Endothelial cell of umbilical vein (primary cell): ENCODE measurements at regions not wholly inside any gene's neighbourhood (a gene's known extent, or its start where the extent isn't known, plus 50 kb on each side); places are given as distances from the start of the nearest gene placed in this dataset.

ENCODE experiments used
- BruUV-seq: library from RNA; stranded (reverse); fragments of 400-500 nt; replicated peaks from 2 replicates; lab custom pipeline; 2021; lab: Mats Ljungman, UMichigan
- CTCF ChIA-PET: fragments of 300-600, 350-600 bp; sonication (Branson Sonifier 250); formaldehyde crosslinking; loops from one replicate; lab custom pipeline; 2021; ENCODE audit warnings: antibody characterized with exemption, inconsistent platforms; lab: Charles Lee
- POLR2A ChIA-PET: fragments of 300-600, 350-600 bp; sonication (Branson Sonifier 250); formaldehyde crosslinking; loops from one replicate; lab custom pipeline; 2021; ENCODE audit warnings: antibody characterized with exemption, inconsistent platforms; lab: Charles Lee
- DNase-seq: peaks from one replicate; pipeline ENCODE4 v3.0.0-alpha.2; 2011; ENCODE audit warnings: low read depth, low spot score
- FAIRE-seq: peaks from 2 replicates; lab custom pipeline; 2011; peaks lifted over from hg19 to GRCh38; lab: Jason Lieb, UNC
- H2AFZ ChIP-seq: 2 replicates; pipeline ENCODE4 v1.6.0; 2012; ENCODE audit warnings: low read depth, low read length, control low read depth, inconsistent platforms
- H3K27ac ChIP-seq: 2 replicates; pipeline ENCODE4 v1.5.1; 2011; ENCODE audit warnings: low read depth, mild to moderate bottlenecking, control low read depth, low read length, moderate library complexity; ENCODE audit not compliant: insufficient read depth
- H3K27me3 ChIP-seq, 2 experiments: 2 replicates each; pipeline versions ENCODE4 v1.6.0 to v1.6.1; 2011; ENCODE audit warnings: low read length in 2 of 2, mixed read lengths in 1 of 2; ENCODE audit not compliant: control insufficient read depth in 2 of 2, insufficient read depth in 2 of 2
- H3K36me3 ChIP-seq, 2 experiments: 2 replicates in 1 of 2; 3 replicates in 1 of 2; pipeline ENCODE4 v1.5.1; 2011; ENCODE audit warnings: low read length in 2 of 2, mild to moderate bottlenecking in 1 of 2, moderate library complexity in 1 of 2; ENCODE audit not compliant: control insufficient read depth in 2 of 2, insufficient read depth in 2 of 2; ENCODE audit errors: extremely low read depth in 1 of 2
- H3K4me1 ChIP-seq: 3 replicates; pipeline ENCODE4 v1.5.1; 2011; ENCODE audit warnings: mild to moderate bottlenecking, low read length; ENCODE audit not compliant: control insufficient read depth, insufficient read depth; ENCODE audit errors: extremely low read depth
- H3K4me2 ChIP-seq: 2 replicates; pipeline ENCODE4 v1.6.1; 2011; ENCODE audit warnings: low read length, control low read depth, mixed read lengths; ENCODE audit not compliant: insufficient read depth
- H3K4me3 ChIP-seq, 3 experiments: fragments of 200-600 bp in 1 of 3; sonication (generic), shearing (Covaris generic) in 1 of 3; replicated peaks in 1 of 3; 2 replicates each; pipeline ENCODE4 v1.5.1; 2011 to 2016; ENCODE audit warnings: control low read depth in 3 of 3, low read length in 3 of 3, mild to moderate bottlenecking in 2 of 3, inconsistent platforms in 1 of 3, low read depth in 1 of 3, moderate library complexity in 1 of 3; ENCODE audit not compliant: insufficient read depth in 1 of 3
- H3K79me2 ChIP-seq: 2 replicates; pipeline ENCODE4 v1.6.0; 2012; ENCODE audit warnings: low read length, inconsistent platforms; ENCODE audit not compliant: control insufficient read depth, insufficient read depth
- H3K9ac ChIP-seq: replicated peaks from 2 replicates; pipeline ENCODE3; 2011; ENCODE audit warnings: low read length, control low read depth; ENCODE audit not compliant: insufficient read depth; ENCODE audit errors: extremely low read depth
- H3K9me1 ChIP-seq: replicated peaks from 3 replicates; pipeline ENCODE4 v1.6.0; 2011; ENCODE audit warnings: mild to moderate bottlenecking, low read length; ENCODE audit not compliant: control insufficient read depth, insufficient read depth; ENCODE audit errors: extremely low read depth
- H3K9me3 ChIP-seq: replicated peaks from 2 replicates; pipeline ENCODE4 v1.5.1; 2012; ENCODE audit warnings: low read length, inconsistent platforms; ENCODE audit not compliant: control insufficient read depth, insufficient read depth
- H4K20me1 ChIP-seq: replicated peaks from 2 replicates; pipeline ENCODE3; 2011; ENCODE audit warnings: mild to moderate bottlenecking, low read length; ENCODE audit not compliant: control insufficient read depth, insufficient read depth; ENCODE audit errors: extremely low read depth
- CTCF ChIP-seq, 2 donors: IDR thresholded peaks; 1 replicate in 1 of 2; 2 replicates in 1 of 2; pipeline ENCODE4 v1.5.1; 2011; ENCODE audit warnings: low read length in 2 of 2, mild to moderate bottlenecking in 2 of 2, moderate library complexity in 2 of 2, control low read depth in 1 of 2, inconsistent platforms in 1 of 2, low read depth in 1 of 2; ENCODE audit not compliant: insufficient read depth in 1 of 2; ENCODE audit errors: extremely low read depth in 1 of 2
- EZH2 ChIP-seq: IDR thresholded peaks from 2 replicates; pipeline ENCODE4 v1.6.1; 2012; ENCODE audit warnings: borderline replicate concordance, low read depth, mild to moderate bottlenecking, moderate library complexity, low read length, inconsistent platforms; ENCODE audit not compliant: severe bottlenecking
- FOS ChIP-seq: IDR thresholded peaks from 2 replicates; pipeline ENCODE4 v1.6.1; 2011; ENCODE audit warnings: mild to moderate bottlenecking, low read length, moderate library complexity, borderline replicate concordance; ENCODE audit not compliant: insufficient read depth
- GATA2 ChIP-seq: IDR thresholded peaks from 2 replicates; pipeline ENCODE4 v1.7.0; 2011; ENCODE audit warnings: low read depth, mild to moderate bottlenecking, moderate library complexity, mixed read lengths, low read length; ENCODE audit not compliant: insufficient read length, insufficient read depth
- JUN ChIP-seq: IDR thresholded peaks from 2 replicates; pipeline ENCODE4 v1.6.1; 2011; ENCODE audit warnings: borderline replicate concordance, low read depth; ENCODE audit not compliant: insufficient read length, insufficient read depth
- MAX ChIP-seq: IDR thresholded peaks from 2 replicates; pipeline ENCODE4 v1.6.1; 2011; ENCODE audit not compliant: insufficient read depth, insufficient read length
- MYC ChIP-seq: IDR thresholded peaks from one replicate; pipeline ENCODE4 v1.6.1; 2011; ENCODE audit warnings: mild to moderate bottlenecking, low read depth, low read length
- POLR2A ChIP-seq: IDR thresholded peaks from 2 replicates; pipeline ENCODE4 v1.6.1; 2012; ENCODE audit warnings: low read depth, mild to moderate bottlenecking, control low read depth, low read length
- POLR2AphosphoS5 ChIP-seq: IDR thresholded peaks from 2 replicates; pipeline ENCODE4 v1.6.1; 2012; ENCODE audit warnings: low read depth, mild to moderate bottlenecking, control low read depth, low read length, moderate library complexity; ENCODE audit not compliant: insufficient read depth
- dilution Hi-C: fragments of 300-500 bp; cut with MboI; formaldehyde crosslinking; loops from one replicate; pipeline ENCODE4 v1.15.0; 2019; ENCODE audit warnings: low sequenced_read_pairs; ENCODE audit not compliant: extremely low pct_ligation_motif_present
- intact Hi-C: fragments of 100-400 bp; cut with micrococcal nuclease; formaldehyde crosslinking; loops from one replicate; pipeline ENCODE4 v1.10.0; 2022

- Histone ChIP-seq H3K9ac (no peak overlapping the region), H3K9me3 (no peaks in the 10 kb centered on the region), H3K27ac (no peak overlapping the region), H3K36me3 (no peaks in the 10 kb centered on the region), H2AFZ (no peak overlapping the region), H3K27me3 (peaks cover 3 to 8% of the 10 kb centered on the region in 2 experiments), H3K9me1 (no peaks in the 10 kb centered on the region), H3K4me3 (no peak overlapping the region), H3K79me2 (no peaks in the 10 kb centered on the region), H4K20me1 (no peaks in the 10 kb centered on the region), H3K4me1 (no peaks in the 10 kb centered on the region), H3K4me2 (no peak overlapping the region)
- POLR2A ChIA-PET = no interaction called here
- BruUV-seq = no TSS peak
- intact Hi-C loops (loop anchor here (1.0 to 10.0 kb wide), 5 partner anchors 496 to 738 kb away; partner anchors contain the start of gene FZD1), dilution Hi-C loops (no loop called here)
- CTCF ChIA-PET = interaction anchor here (0.7 to 3.3 kb wide), 12 partner anchors 14 to 1329 kb away, joined by 3 to 32 read pairs (median 4); no protein-coding TSS in a partner anchor
- DNase-seq (peak; percentile 37), FAIRE-seq (peak; percentile 73)
- TF ChIP-seq POLR2AphosphoS5 (no peak), MYC (no peak), CTCF (IDR thresholded peaks at IDR 0.05; ENCODE audit: extremely low read depth in 1 of 2, insufficient read depth in 1 of 2, low read depth in 1 of 2, low read length in 2 of 2) (peak in 1 of 2 donors; percentile 9), POLR2A (no peak), FOS (peak; percentile 8), EZH2 (no peak), JUN (no peak), MAX (no peak), GATA2 (no peak)
Observed at GRCh38 chr7:91784469-91784868, 96.0 kb downstream of the MTERF1 start.
